HepG2 (cell line): ENCODE measurements at regions not wholly inside any gene's neighbourhood (a gene's known extent, or its start where the extent isn't known, plus 50 kb on each side); places are given as distances from the start of the nearest gene placed in this dataset.

Experiments used
- ATAC-seq: fragments of 200-7000 bp; cut with Tn5 transposase; 3 replicates; pipeline ENCODE4 v1.9.1; 2020; ENCODE audit warnings: mild to moderate bottlenecking, moderate library complexity
- BruUV-seq: library from RNA; stranded (reverse); fragments of 400-500 nt; replicated peaks from 2 replicates; lab custom pipeline; 2021; lab: Mats Ljungman, UMichigan
- CTCF ChIA-PET: fragments of 300-600 bp; formaldehyde crosslinking; extraction: SDS; loops from one replicate; lab custom pipeline; 2021; ENCODE audit warnings: low total read pairs, inconsistent platforms, low intra/inter-chr PET ratio; lab: Yijun Ruan, JAX
- POLR2A ChIA-PET: fragments of 350-600 bp; sonication (Branson Sonifier 250); formaldehyde crosslinking; loops from one replicate; lab custom pipeline; 2020; ENCODE audit warnings: antibody characterized with exemption, inconsistent platforms; lab: Yijun Ruan, JAX
- DNase-seq: peaks from one replicate; pipeline ENCODE4 v3.0.0-alpha.2; 2015; ENCODE audit warnings: low spot score
- FAIRE-seq: peaks from 3 replicates; lab custom pipeline; 2011; peaks lifted over from hg19 to GRCh38; lab: Jason Lieb, UNC
- H2AFZ ChIP-seq: one replicate; pipeline ENCODE4 v1.6.1; 2011; ENCODE audit warnings: low read length, inconsistent platforms
- H3K27ac ChIP-seq: fragments of 300-600 bp; 3 replicates; pipeline ENCODE4 v1.8.0; 2011; ENCODE audit warnings: mixed run types, mild to moderate bottlenecking, mixed read lengths, low read length, inconsistent platforms; ENCODE audit not compliant: insufficient read depth; ENCODE audit errors: extremely low read length
- H3K27me3 ChIP-seq, 2 experiments: fragments of 200-600 bp in 1 of 2; 2 replicates in 1 of 2; 3 replicates in 1 of 2; pipeline versions ENCODE4 v1.6.0 to v1.8.0; 2011; ENCODE audit warnings: low read length in 2 of 2, mild to moderate bottlenecking in 2 of 2, moderate library complexity in 2 of 2, inconsistent platforms in 1 of 2; ENCODE audit not compliant: insufficient read depth in 2 of 2, control insufficient read depth in 1 of 2
- H3K36me3 ChIP-seq, 2 experiments: fragments of 200-600 bp in 1 of 2; replicated peaks in 1 of 2; 2 replicates in 1 of 2; 3 replicates in 1 of 2; pipeline versions ENCODE4 v1.5.1 to v1.8.0; 2011; ENCODE audit warnings: low read length in 2 of 2, inconsistent platforms in 1 of 2; ENCODE audit not compliant: insufficient read depth in 2 of 2, control insufficient read depth in 1 of 2
- H3K4me1 ChIP-seq: 2 replicates; pipeline ENCODE4 v1.5.1; 2012; ENCODE audit warnings: low read length, inconsistent platforms; ENCODE audit not compliant: insufficient read depth
- H3K4me2 ChIP-seq: 2 replicates; pipeline ENCODE4 v1.6.0; 2011; ENCODE audit warnings: low read depth, low read length, inconsistent platforms
- H3K4me3 ChIP-seq, 3 experiments: fragments of 200-600 bp in 1 of 3; sonication (generic), shearing (Covaris generic) in 1 of 3; replicated peaks in 1 of 3; 2 replicates each; pipeline ENCODE4 v1.5.1; 2011 to 2016; ENCODE audit warnings: low read length in 3 of 3, inconsistent platforms in 2 of 3, low read depth in 2 of 3, mild to moderate bottlenecking in 2 of 3, control low read depth in 1 of 3, mixed read lengths in 1 of 3; ENCODE audit not compliant: insufficient read depth in 1 of 3
- H3K79me2 ChIP-seq: one replicate; pipeline ENCODE4 v1.6.1; 2011; ENCODE audit warnings: low read length, inconsistent platforms; ENCODE audit not compliant: insufficient read depth
- H3K9ac ChIP-seq: 2 replicates; pipeline ENCODE4 v1.6.0; 2011; ENCODE audit warnings: mild to moderate bottlenecking, low read depth, low read length, inconsistent platforms; ENCODE audit not compliant: insufficient read depth
- H3K9me3 ChIP-seq: 2 replicates; pipeline ENCODE4 v1.5.1; 2012; ENCODE audit warnings: mild to moderate bottlenecking, low read length
- H4K20me1 ChIP-seq: 2 replicates; pipeline ENCODE4 v1.6.0; 2011; ENCODE audit warnings: inconsistent platforms, mild to moderate bottlenecking, low read length, moderate library complexity; ENCODE audit not compliant: insufficient read depth
- ATF2 ChIP-seq: sonication (generic); formaldehyde crosslinking; IDR thresholded peaks from 2 replicates; pipeline ENCODE4 v1.4.0; 2020; ENCODE audit warnings: missing genetic modification reagents
- CHD2 ChIP-seq: IDR thresholded peaks from 2 replicates; pipeline ENCODE4 v1.6.1; 2011; ENCODE audit warnings: low read depth, low read length, improper control_type of control experiment
- CREM ChIP-seq, 2 experiments: sonication (generic) in 1 of 2; formaldehyde crosslinking in 1 of 2; IDR thresholded peaks; 2 replicates each; pipeline versions ENCODE4 v1.4.0 to v1.6.1; 2016 to 2020; ENCODE audit warnings: antibody characterized with exemption in 1 of 2, mild to moderate bottlenecking in 1 of 2, missing genetic modification reagents in 1 of 2
- CTCF ChIP-seq: sonication (generic); formaldehyde crosslinking; IDR thresholded peaks from 2 replicates; pipeline ENCODE4 v1.5.0; 2020; ENCODE audit warnings: mild to moderate bottlenecking, missing genetic modification reagents, moderate library complexity
- DPF2 ChIP-seq: sonication (generic); formaldehyde crosslinking; IDR thresholded peaks from 2 replicates; pipeline ENCODE4 v1.4.0; 2020; ENCODE audit warnings: mild to moderate bottlenecking, low read depth, missing genetic modification reagents, borderline replicate concordance
- HNRNPUL1 ChIP-seq: fragments of 200-400 bp; formaldehyde crosslinking; IDR thresholded peaks from 2 replicates; pipeline ENCODE4 v1.6.1; 2017; ENCODE audit warnings: low read depth, mild to moderate bottlenecking, low read length, moderate library complexity
- JUNB ChIP-seq: sonication (generic); formaldehyde crosslinking; IDR thresholded peaks from 2 replicates; pipeline ENCODE4 v1.8.0; 2022; ENCODE audit warnings: missing genetic modification reagents, mild to moderate bottlenecking, borderline replicate concordance
- MXD3 ChIP-seq: IDR thresholded peaks from 2 replicates; pipeline ENCODE4 v1.6.1; 2016; ENCODE audit warnings: mild to moderate bottlenecking, missing biosample characterization, missing genetic modification reagents
- MXI1 ChIP-seq: IDR thresholded peaks from 3 replicates; pipeline ENCODE4 v1.6.1; 2012; ENCODE audit warnings: low read depth, low read length, inconsistent platforms, borderline replicate concordance
- SRY ChIP-seq: sonication (generic); formaldehyde crosslinking; IDR thresholded peaks from 2 replicates; pipeline ENCODE4 v1.8.0; 2022; ENCODE audit warnings: mild to moderate bottlenecking, missing genetic modification reagents
- U2AF1 ChIP-seq: fragments of 200-400 bp; formaldehyde crosslinking; optimal IDR thresholded peaks from 2 replicates; pipeline ENCODE3; 2017; ENCODE audit warnings: mild to moderate bottlenecking, low read depth, low read length
- ZBTB7B ChIP-seq: sonication (generic); formaldehyde crosslinking; IDR thresholded peaks from 2 replicates; pipeline ENCODE4 v1.4.0; 2020; ENCODE audit warnings: missing genetic modification reagents
- ZNF282 ChIP-seq: fragments of 450-650 bp; IDR thresholded peaks from 2 replicates; pipeline ENCODE4 v1.6.1; 2018; ENCODE audit not compliant: partially characterized antibody
- ZNF382 ChIP-seq: sonication (generic); formaldehyde crosslinking; IDR thresholded peaks from 2 replicates; pipeline ENCODE4 v1.5.0; 2020; ENCODE audit warnings: missing genetic modification reagents, mild to moderate bottlenecking, borderline replicate concordance
- ZNF460 ChIP-seq: sonication (generic); formaldehyde crosslinking; IDR thresholded peaks from 2 replicates; pipeline ENCODE4 v1.5.1; 2020; ENCODE audit warnings: missing genetic modification reagents, mild to moderate bottlenecking, borderline replicate concordance
- ZNF713 ChIP-seq: sonication (generic); formaldehyde crosslinking; IDR thresholded peaks from 2 replicates; pipeline ENCODE4 v1.4.0; 2020; ENCODE audit warnings: mild to moderate bottlenecking, missing genetic modification reagents
- ZNF766 ChIP-seq: sonication (generic); formaldehyde crosslinking; IDR thresholded peaks from 2 replicates; pipeline ENCODE4 v1.5.0; 2020; ENCODE audit warnings: missing genetic modification reagents, borderline replicate concordance
- ZNF781 ChIP-seq: sonication (generic); formaldehyde crosslinking; IDR thresholded peaks from 2 replicates; pipeline ENCODE4 v1.5.1; 2020; ENCODE audit warnings: borderline replicate concordance, mild to moderate bottlenecking, missing genetic modification reagents; ENCODE audit errors: not compliant biosample characterization
- ZNF800 ChIP-seq: sonication (generic); formaldehyde crosslinking; IDR thresholded peaks from 2 replicates; pipeline ENCODE4 v1.4.0; 2020; ENCODE audit warnings: missing genetic modification reagents
- WGBS: methylation state at CpG from one replicate; pipeline ENCODE4 v1.1.6; 2017; ENCODE audit warnings: low lambda C conversion rate; 5-methylcytosine and 5-hydroxymethylcytosine counted together
- in situ Hi-C: cut with HindIII; loops from 2 replicates; pipeline ENCODE4 v1.10.0; 2017; ENCODE audit warnings: low pct_unique_long_range_greater_than_20kb; ENCODE audit not compliant: extremely low pct_ligation_motif_present
- intact Hi-C: fragments of 100-400 bp; cut with micrococcal nuclease; formaldehyde crosslinking; loops from one replicate; pipeline ENCODE4 v1.10.0; 2022; ENCODE audit not compliant: unreplicated experiment

- TF ChIP-seq MXD3 (CRISPR knock-in tag) (no peak), CTCF (no peak)
These were observed 283.0 kb upstream of the KLF6 start (continued) for GRCh38 chr10:4067931-4068561.

GRCh38 chr10:4067531-4067930 is 282.5 kb upstream of the KLF6 start:
- intact Hi-C loops (no loop called here), in situ Hi-C loops (no loop called here)
- WGBS, result under 1% methylated on average over 5 of the region's 5 CpGs
- CTCF ChIA-PET, result no interaction called here
- FAIRE-seq (no peak), DNase-seq (no peak), ATAC-seq (no peak)
- H3K27me3 ChIP-seq, result peaks cover 2 to 25% of the 10 kb centered on the region in 2 experiments; a peak in 2 of 5 replicates
- no peak overlapping the region for H3K4me2 ChIP-seq
- no peaks in the 10 kb centered on the region for H3K79me2 ChIP-seq
- H3K4me1 ChIP-seq, result no peaks in the 10 kb centered on the region
- H3K27ac ChIP-seq, result no peak overlapping the region
- H2AFZ ChIP-seq, result no peak overlapping the region
- H3K4me3 ChIP-seq, result no peak overlapping the region
- H3K9me3 ChIP-seq, result no peaks in the 10 kb centered on the region
- no peaks in the 10 kb centered on the region for H3K36me3 ChIP-seq
- no TSS peak for BruUV-seq
- POLR2A ChIA-PET, result no interaction called here
- no peaks in the 10 kb centered on the region for H4K20me1 ChIP-seq
- no peak overlapping the region for H3K9ac ChIP-seq
- TF ChIP-seq ZNF781 (CRISPR knock-in tag), result no peak
- no peak for TF ChIP-seq HNRNPUL1
- no peak for TF ChIP-seq JUNB
- TF ChIP-seq ZNF282, result no peak
- no peak for TF ChIP-seq CHD2
- TF ChIP-seq ZNF713, result no peak
- TF ChIP-seq ZNF460 (CRISPR knock-in tag), result no peak
- TF ChIP-seq U2AF1, result no peak
- TF ChIP-seq ZNF800 (CRISPR knock-in tag), result no peak
- TF ChIP-seq CREM (IDR thresholded peaks at IDR 0.05), result no peak
- TF ChIP-seq CREM (CRISPR knock-in tag; IDR thresholded peaks at IDR 0.05), result no peak
- no peak for TF ChIP-seq ZNF766 (CRISPR knock-in tag)
- no peak for TF ChIP-seq ZBTB7B (CRISPR knock-in tag)
- TF ChIP-seq DPF2 (CRISPR knock-in tag), result no peak
- no peak for TF ChIP-seq ATF2
- TF ChIP-seq MXI1, result no peak
- TF ChIP-seq SRY (CRISPR knock-in tag), result no peak
- TF ChIP-seq ZNF382 (CRISPR knock-in tag), result no peak
